IPS-11a (cell line): ENCODE measurements at regions not wholly inside any gene's neighbourhood (a gene's known extent, or its start where the extent isn't known, plus 50 kb on each side); places are given as distances from the start of the nearest gene placed in this dataset.

Source experiments
- H3K4me3 ChIP-seq: one replicate; pipeline ENCODE4 v1.5.1; 2013; ENCODE audit warnings: low read depth, low read length, control low read depth

- H3K4me3 ChIP-seq = no peak overlapping the region
These were observed 386.0 kb downstream of the NR2F2 start for GRCh38 chr15:96716478-96716877.

- no peak overlapping the region for H3K4me3 ChIP-seq
These were observed 389.8 kb downstream of the NR2F2 start for GRCh38 chr15:96720251-96720650.

- H3K4me3 ChIP-seq = no peak overlapping the region
These were observed 390.2 kb downstream of the NR2F2 start for GRCh38 chr15:96720656-96721055.

- H3K4me3 ChIP-seq = no peak overlapping the region
These were observed 398.1 kb downstream of the NR2F2 start for GRCh38 chr15:96728591-96728990.

- H3K4me3 ChIP-seq = no peak overlapping the region
These were observed 402.2 kb downstream of the NR2F2 start for GRCh38 chr15:96732704-96733103.

DNA sequence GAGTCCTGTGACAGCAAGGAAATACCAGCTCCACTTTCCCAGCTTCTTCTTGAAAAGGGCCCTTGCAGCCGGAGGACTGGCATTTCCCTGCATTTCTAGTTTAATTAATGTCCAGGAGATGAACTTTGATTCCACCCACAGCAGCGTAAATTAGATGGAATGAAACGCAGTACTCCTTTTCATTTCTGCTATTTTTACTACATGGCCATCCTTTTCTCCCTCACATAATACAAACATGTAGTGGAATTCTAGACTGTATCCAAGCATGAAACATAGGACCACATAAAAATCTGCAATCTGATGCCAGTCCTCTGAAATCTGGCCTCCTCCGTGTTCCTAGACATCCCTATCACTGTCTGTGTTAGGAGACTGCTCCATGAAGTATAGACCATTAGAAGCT lies 403.2 kb downstream of the NR2F2 start:
- no peak overlapping the region for H3K4me3 ChIP-seq

DNA sequence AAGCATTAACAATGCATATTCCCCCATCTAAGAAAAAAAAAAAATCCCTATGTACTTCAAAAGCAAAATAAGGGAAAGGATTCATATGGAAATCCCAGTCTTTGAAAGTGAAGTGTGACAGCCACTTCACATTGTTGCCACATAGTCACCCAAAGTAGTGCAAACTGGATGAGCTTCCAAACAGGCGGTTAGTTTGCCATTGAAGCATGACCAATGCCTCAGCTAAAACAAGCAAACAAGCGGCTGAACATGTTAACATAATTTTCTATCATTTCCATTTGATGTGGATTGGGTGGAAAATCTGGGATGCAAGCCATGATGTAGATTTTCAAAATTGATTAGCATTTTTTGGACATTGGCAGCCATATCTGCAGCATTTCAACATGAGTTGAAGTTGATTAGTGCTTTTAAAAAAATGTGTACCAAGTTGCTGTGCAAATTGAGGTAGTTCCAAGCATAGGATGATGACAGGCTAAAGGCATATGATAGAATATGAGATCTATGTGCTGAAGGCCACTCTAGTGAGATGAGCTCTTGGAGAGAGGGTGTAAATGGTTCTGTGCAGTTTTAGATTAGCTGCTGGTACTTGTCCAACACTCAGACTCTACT lies 405.2 kb downstream of the NR2F2 start:
- no peak overlapping the region for H3K4me3 ChIP-seq

- no peak overlapping the region for H3K4me3 ChIP-seq
These were observed 405.9 kb downstream of the NR2F2 start for GRCh38 chr15:96736384-96736783.

- no peak overlapping the region for H3K4me3 ChIP-seq
These were observed 406.9 kb downstream of the NR2F2 start for GRCh38 chr15:96737408-96737807.

DNA sequence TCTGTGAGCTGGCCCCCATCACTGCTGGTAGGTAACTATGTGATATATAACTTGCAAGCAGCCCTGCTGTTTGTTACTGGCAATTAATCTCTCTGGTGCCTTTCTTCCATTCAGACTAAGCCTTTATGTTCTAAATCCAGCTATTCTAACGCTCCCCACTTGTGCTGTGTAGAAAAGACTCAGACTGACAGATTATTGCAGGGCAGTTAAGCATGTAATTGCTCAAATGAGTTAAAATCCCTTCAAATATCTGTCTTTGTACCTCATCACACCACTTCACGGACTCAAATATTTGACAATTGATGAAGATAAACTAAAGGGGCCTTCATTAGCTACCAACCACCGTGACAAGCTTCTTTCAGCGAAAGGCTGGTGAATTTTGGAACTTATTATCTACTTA lies 416.2 kb downstream of the NR2F2 start:
- no peak overlapping the region for H3K4me3 ChIP-seq

DNA sequence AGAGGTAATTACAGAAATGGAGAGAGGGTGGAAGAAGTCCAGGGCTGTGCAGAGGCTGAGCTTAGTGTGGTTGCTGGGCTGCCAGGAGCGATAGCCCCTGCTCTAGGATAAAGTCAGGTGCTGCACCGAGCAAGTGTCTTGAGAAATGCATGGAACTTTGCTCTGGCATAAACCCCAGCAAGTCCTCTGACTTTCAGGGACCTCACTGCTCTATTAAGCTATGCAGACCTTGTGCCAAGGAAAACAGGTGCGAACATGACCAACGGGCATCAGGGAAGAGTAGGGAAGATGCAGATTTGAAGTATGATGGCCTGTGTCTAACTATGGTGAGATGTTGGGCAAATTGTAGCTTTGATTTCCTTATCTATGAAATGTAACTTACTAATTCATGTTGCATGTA lies 416.8 kb downstream of the NR2F2 start:
- no peak overlapping the region for H3K4me3 ChIP-seq

DNA sequence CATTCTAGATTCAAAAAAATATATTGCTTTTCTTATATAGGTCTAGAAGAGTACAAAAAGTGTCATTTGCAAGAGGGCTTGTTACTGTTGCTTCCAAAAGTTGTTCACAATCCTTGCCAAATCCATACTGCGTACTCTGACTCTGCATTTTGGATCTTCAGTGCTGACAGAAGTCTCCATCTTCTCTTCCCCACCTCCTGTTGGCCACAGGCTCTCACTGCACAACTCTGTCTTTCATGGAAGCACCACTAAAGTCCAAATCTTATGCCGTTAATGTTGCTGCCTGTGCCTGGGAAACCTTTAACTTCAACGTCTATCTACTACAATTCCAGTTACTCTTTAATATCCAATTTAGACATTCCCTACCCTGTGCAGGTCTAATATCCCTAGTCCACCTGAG lies 419.9 kb downstream of the NR2F2 start:
- no peak overlapping the region for H3K4me3 ChIP-seq

- no peak overlapping the region for H3K4me3 ChIP-seq
These were observed 425.6 kb downstream of the NR2F2 start for GRCh38 chr15:96756146-96756545.

DNA sequence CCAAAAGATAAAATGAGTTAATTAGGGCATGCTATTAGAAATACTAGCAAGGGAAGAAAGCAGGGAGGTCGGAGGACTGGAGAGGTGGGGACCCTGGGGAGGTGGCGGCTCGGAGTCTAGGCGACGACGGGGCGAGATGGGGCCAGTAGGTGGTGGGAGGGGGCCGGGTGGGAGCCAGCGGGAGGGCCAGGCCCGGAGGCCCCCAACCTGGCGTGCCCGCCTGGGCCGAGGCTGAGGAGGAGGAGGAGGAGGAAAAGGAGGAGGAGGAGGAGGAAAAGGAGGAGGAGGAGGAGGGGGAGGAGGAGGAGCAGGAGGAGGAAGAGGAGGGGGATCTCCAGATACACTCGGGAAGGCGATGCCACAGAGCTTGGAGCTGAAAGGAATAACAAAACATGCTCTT lies 426.2 kb downstream of the NR2F2 start:
- no peak overlapping the region for H3K4me3 ChIP-seq

DNA sequence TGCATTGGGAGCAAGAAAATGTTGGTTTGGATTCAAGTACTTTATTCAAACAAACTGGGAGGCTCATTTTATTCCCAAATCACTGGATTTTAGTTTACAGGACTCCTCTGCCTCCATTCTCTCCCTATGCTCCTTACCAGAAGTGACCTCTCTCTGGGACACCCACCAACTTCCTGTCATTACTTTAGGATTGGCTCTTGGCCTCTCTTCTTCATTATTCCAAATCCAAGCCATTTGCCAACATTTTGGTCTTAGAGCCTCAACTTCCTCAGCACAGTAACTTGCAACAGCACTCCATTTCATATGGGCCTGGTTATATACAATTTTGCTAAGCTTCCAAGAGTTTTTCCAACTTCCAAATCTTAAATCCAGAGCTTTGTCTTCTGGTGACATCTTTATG lies 432.1 kb downstream of the NR2F2 start:
- no peak overlapping the region for H3K4me3 ChIP-seq

- H3K4me3 ChIP-seq = no peak overlapping the region
These were observed 434.0 kb downstream of the NR2F2 start for GRCh38 chr15:96764501-96764900.

DNA sequence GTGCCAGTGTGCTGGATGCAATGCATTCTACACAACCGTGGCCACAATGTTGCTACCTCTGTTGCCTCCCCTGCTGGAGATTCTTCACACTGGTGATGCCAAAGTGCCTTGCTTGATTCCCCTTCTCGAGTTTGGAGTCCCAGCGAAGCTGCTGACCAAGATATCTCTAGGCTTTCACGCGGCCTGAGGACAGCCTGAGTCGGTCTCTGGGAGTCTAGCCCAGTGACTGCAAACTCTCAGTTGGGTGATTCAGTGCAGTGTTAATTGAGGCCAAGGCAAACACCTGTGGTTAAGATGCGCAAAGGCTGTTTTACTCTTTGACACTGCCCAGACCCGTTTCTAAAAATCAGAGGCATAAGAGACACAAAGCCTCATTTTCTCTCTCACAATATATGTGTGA lies 434.4 kb downstream of the NR2F2 start:
- H3K4me3 ChIP-seq = no peak overlapping the region

- H3K4me3 ChIP-seq = no peak overlapping the region
These were observed 435.9 kb downstream of the NR2F2 start for GRCh38 chr15:96766366-96766765.

- no peak overlapping the region for H3K4me3 ChIP-seq
These were observed 437.4 kb downstream of the NR2F2 start for GRCh38 chr15:96767703-96768434.

- H3K4me3 ChIP-seq = no peak overlapping the region
These were observed 437.9 kb downstream of the NR2F2 start for GRCh38 chr15:96768435-96768789.

DNA sequence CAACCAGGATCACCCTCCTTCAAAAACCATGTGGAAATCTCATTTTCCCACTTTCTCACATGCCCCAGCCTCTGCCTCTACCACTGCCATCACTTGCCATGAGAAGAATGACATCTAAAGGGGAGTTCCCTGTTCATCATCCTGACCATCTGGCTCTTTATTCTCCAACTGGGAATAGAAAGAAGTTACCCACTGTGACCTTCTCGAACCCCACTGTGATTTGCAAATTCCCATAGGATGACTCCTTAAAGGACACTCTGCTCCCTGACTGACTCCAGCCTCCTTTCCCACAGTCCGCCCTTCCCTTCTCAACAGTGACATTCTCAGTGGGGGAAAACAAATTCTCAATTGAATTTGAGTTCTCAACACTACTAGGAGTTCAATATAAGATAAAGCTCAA lies 440.5 kb downstream of the NR2F2 start:
- H3K4me3 ChIP-seq = no peak overlapping the region

- H3K4me3 ChIP-seq = no peak overlapping the region
These were observed 443.7 kb downstream of the NR2F2 start for GRCh38 chr15:96774216-96774615.

DNA sequence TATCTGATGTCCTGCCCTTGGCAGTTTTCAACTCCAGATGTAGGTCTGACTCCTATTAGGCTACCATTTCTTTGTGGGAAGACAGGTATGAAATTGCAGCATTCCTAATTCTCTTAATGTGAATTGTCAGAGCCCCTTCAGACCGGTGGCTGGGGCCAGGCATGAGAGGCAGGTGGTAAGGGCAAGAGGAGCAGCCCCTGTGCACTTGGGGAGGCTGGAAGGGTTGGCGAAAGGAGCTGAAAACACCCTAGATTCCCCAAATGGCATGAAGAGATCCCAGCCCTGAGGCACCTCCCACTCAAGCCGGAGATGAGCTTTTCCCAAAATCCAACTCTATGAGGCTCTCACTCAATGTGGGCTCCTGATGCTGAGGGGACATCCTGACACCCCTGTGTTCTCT lies 453.2 kb downstream of the NR2F2 start:
- no peak overlapping the region for H3K4me3 ChIP-seq
